PC-9 (cell line): ENCODE measurements at regions not wholly inside any gene's neighbourhood (a gene's known extent, or its start where the extent isn't known, plus 50 kb on each side); places are given as distances from the start of the nearest gene placed in this dataset.

Source experiments
- BruUV-seq: library from RNA; stranded (reverse); fragments of 400-500 nt; replicated peaks from 2 replicates; lab custom pipeline; 2021; lab: Mats Ljungman, UMichigan
- CTCF ChIA-PET: fragments of 300-600 bp; sonication (Branson Sonifier 250); formaldehyde crosslinking; loops from one replicate; lab custom pipeline; 2022; ENCODE audit warnings: antibody characterized with exemption; lab: Charles Lee
- POLR2A ChIA-PET: fragments of 300-600 bp; sonication (Branson Sonifier 250); formaldehyde crosslinking; loops from one replicate; lab custom pipeline; 2022; ENCODE audit warnings: antibody characterized with exemption; ENCODE audit not compliant: unreplicated experiment; lab: Charles Lee
- DNase-seq, 2 experiments: peaks; one replicate each; pipeline versions ENCODE4 v3.0.0 to v3.0.0-alpha.2; 2015 to 2022; ENCODE audit warnings: mixed read lengths in 1 of 2
- H2AFZ ChIP-seq: fragments of 200-600 bp; sonication (generic); 2 replicates; pipeline ENCODE4 v1.8.1; 2017; ENCODE audit warnings: antibody characterized with exemption
- H3F3A ChIP-seq: fragments of 200-600 bp; sonication (generic); 2 replicates; pipeline ENCODE4 v1.8.1; 2017; ENCODE audit warnings: antibody characterized with exemption, mild to moderate bottlenecking, low read depth; ENCODE audit not compliant: insufficient read depth
- H3K27ac ChIP-seq: fragments of 200-600 bp; sonication (generic); 2 replicates; pipeline ENCODE4 v1.6.1; 2016; ENCODE audit warnings: mixed run types
- H3K27me3 ChIP-seq: fragments of 200-600 bp; sonication (generic); 2 replicates; pipeline ENCODE4 v1.6.1; 2016; ENCODE audit warnings: low read depth, mixed run types; ENCODE audit not compliant: insufficient read depth
- H3K36me3 ChIP-seq: fragments of 200-600 bp; sonication (generic); 2 replicates; pipeline ENCODE4 v1.6.1; 2016; ENCODE audit warnings: low read depth, mixed run types
- H3K4me1 ChIP-seq: fragments of 200-600 bp; sonication (generic); replicated peaks from 2 replicates; pipeline ENCODE4 v1.6.1; 2016; ENCODE audit warnings: mixed run types; ENCODE audit not compliant: insufficient read depth
- H3K4me2 ChIP-seq: fragments of 200-600 bp; sonication (generic); 2 replicates; pipeline ENCODE4 v1.6.1; 2017; ENCODE audit warnings: mixed run types
- H3K4me3 ChIP-seq: fragments of 200-600 bp; sonication (generic); 2 replicates; pipeline ENCODE4 v1.6.1; 2016; ENCODE audit warnings: mixed run types
- H3K79me2 ChIP-seq: fragments of 200-600 bp; sonication (generic); 2 replicates; pipeline ENCODE4 v1.6.1; 2017; ENCODE audit warnings: low read depth, mixed run types
- H3K9me2 ChIP-seq: fragments of 200-600 bp; sonication (generic); 2 replicates; pipeline ENCODE4 v1.8.1; 2017; ENCODE audit warnings: mild to moderate bottlenecking; ENCODE audit not compliant: insufficient read depth
- H3K9me3 ChIP-seq: fragments of 200-600 bp; sonication (generic); 2 replicates; pipeline ENCODE4 v1.8.1; 2016; ENCODE audit warnings: low read depth; ENCODE audit not compliant: insufficient read depth
- H4K20me1 ChIP-seq: fragments of 200-600 bp; sonication (generic); 2 replicates; pipeline ENCODE4 v1.8.1; 2017; ENCODE audit not compliant: insufficient read depth
- EZH2 ChIP-seq: fragments of 200-600 bp; sonication (generic); IDR thresholded peaks from 2 replicates; pipeline ENCODE4 v1.8.0; 2017; ENCODE audit warnings: antibody characterized with exemption, low read depth
- intact Hi-C: fragments of 100-400 bp; cut with micrococcal nuclease; formaldehyde crosslinking; loops from one replicate; pipeline ENCODE4 v1.10.0; 2022; ENCODE audit not compliant: unreplicated experiment
- TF ChIP-seq, protein P1 (sequence below): fragments of 200-600 bp; sonication (generic); conservative IDR thresholded peaks from 2 replicates; pipeline ENCODE4 v1.6.1; 2017; ENCODE audit warnings: mixed run types, antibody characterized with exemption, mild to moderate bottlenecking, moderate library complexity

DNA sequence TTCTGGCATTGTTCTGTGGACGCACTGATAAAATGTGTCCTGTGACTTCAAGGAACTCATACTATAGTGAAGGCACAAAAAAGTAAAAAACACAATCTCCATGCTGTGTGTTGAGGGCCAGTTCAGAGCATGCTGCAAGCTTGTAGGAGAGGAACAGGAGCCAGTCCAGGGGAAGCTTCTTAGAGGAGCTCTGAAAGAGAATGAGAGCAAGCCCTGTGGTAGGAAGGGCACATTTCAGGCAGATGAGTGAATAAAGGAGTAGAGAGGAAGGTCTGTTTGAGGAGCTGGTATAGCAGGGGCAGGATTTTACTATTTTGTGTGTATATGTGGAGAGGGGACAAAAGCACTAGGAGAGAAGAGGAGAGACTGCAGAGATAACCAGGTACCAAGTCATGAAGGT, 478.3 kb downstream of the ZEB2 start:
- intact Hi-C loops = no loop called here
- Histone ChIP-seq H3K27ac (no peak overlapping the region), H3K4me3 (no peak overlapping the region), H3K79me2 (no peaks in the 10 kb centered on the region), H3K9me3 (no peaks in the 10 kb centered on the region), H4K20me1 (no peaks in the 10 kb centered on the region), H3K4me2 (no peak overlapping the region), H3K36me3 (no peaks in the 10 kb centered on the region), H3K27me3 (no peaks in the 10 kb centered on the region), H2AFZ (no peak overlapping the region), H3K9me2 (no peaks in the 10 kb centered on the region; the same call in 1 of the 2 replicates), H3F3A (no peaks in the 10 kb centered on the region), H3K4me1 (no peaks in the 10 kb centered on the region)
- no TSS peak for BruUV-seq
- ChIA-PET CTCF (no interaction called here), POLR2A (interaction anchor here (0.6 kb wide), 1 partner anchor 290 kb away, joined by 3 read pairs; a partner anchor contains a TSS)
- no peak for DNase-seq
- TF ChIP-seq, protein P1, sequence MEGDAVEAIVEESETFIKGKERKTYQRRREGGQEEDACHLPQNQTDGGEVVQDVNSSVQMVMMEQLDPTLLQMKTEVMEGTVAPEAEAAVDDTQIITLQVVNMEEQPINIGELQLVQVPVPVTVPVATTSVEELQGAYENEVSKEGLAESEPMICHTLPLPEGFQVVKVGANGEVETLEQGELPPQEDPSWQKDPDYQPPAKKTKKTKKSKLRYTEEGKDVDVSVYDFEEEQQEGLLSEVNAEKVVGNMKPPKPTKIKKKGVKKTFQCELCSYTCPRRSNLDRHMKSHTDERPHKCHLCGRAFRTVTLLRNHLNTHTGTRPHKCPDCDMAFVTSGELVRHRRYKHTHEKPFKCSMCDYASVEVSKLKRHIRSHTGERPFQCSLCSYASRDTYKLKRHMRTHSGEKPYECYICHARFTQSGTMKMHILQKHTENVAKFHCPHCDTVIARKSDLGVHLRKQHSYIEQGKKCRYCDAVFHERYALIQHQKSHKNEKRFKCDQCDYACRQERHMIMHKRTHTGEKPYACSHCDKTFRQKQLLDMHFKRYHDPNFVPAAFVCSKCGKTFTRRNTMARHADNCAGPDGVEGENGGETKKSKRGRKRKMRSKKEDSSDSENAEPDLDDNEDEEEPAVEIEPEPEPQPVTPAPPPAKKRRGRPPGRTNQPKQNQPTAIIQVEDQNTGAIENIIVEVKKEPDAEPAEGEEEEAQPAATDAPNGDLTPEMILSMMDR = no peak
- TF ChIP-seq EZH2 = no peak

DNA sequence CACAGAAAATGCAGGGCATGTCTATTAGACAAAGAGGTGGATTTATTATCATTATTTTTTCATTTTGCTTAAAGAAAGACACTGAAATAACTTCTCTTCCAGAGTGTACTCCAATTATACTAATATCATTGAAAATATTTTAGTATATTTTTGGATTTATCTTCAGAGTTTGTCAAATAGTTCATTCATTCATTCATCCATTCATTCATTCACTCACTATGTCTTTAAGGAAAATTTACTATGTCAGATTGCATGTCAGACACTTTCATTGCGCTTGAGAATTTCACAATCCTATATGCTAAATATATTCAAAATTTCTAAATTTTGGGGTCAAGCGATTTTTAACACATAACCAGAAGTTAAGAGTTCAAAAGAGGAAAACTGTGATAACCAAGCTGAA, 479.1 kb downstream of the ZEB2 start:
- ChIA-PET CTCF (no interaction called here), POLR2A (interaction anchor here (0.7 kb wide), 1 partner anchor 9 kb away, joined by 3 read pairs; no protein-coding TSS in a partner anchor)
- no TSS peak for BruUV-seq
- DNase-seq = no peak
- Histone ChIP-seq H3K9me2 (no peaks in the 10 kb centered on the region; the same call in 1 of the 2 replicates), H3K4me3 (no peak overlapping the region), H2AFZ (no peak overlapping the region), H3K27me3 (no peaks in the 10 kb centered on the region), H3K36me3 (no peaks in the 10 kb centered on the region), H3K4me1 (no peaks in the 10 kb centered on the region), H3F3A (no peaks in the 10 kb centered on the region), H3K79me2 (no peaks in the 10 kb centered on the region), H4K20me1 (no peaks in the 10 kb centered on the region), H3K9me3 (no peaks in the 10 kb centered on the region), H3K4me2 (no peak overlapping the region), H3K27ac (no peak overlapping the region)
- TF ChIP-seq, protein P1 = no peak
- no peak for TF ChIP-seq EZH2
- intact Hi-C loops = no loop called here

DNA sequence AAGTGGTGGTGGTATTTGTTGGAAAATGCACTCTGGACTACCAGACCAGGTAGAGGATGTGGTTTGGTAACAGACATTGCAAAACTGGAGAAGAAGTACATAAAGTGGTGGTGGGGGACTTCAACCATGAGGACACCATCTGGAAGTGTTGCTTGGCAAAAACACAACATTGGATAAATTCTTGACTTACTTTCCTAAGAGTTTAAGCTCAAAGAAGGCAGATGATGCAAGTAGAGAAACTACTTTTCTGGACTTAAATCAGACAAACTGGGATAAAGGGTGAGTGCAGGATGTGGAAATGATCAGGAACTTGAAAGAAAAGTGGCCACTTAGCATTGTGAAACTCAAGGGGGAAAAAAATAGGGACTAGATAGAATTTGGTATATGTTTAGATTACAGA, 487.4 kb downstream of the ZEB2 start:
- intact Hi-C loops = no loop called here
- H3K9me2 ChIP-seq = no peaks in the 10 kb centered on the region
- H3K36me3 ChIP-seq = no peaks in the 10 kb centered on the region
- H3K9me3 ChIP-seq = no peaks in the 10 kb centered on the region
- ChIA-PET POLR2A (no interaction called here), CTCF (no interaction called here)
- H3K79me2 ChIP-seq = no peaks in the 10 kb centered on the region
- no peaks in the 10 kb centered on the region for H3F3A ChIP-seq
- no peak for TF ChIP-seq EZH2
- TF ChIP-seq, protein P1 = no peak
- no peaks in the 10 kb centered on the region for H3K27me3 ChIP-seq
- BruUV-seq = no TSS peak
- H3K4me1 ChIP-seq = no peaks in the 10 kb centered on the region
- no peak overlapping the region for H3K4me3 ChIP-seq
- no peaks in the 10 kb centered on the region for H4K20me1 ChIP-seq
- H3K27ac ChIP-seq = no peak overlapping the region
- H2AFZ ChIP-seq = no peak overlapping the region
- no peak overlapping the region for H3K4me2 ChIP-seq
- DNase-seq = no peak
